Urothelium cell line (cell line): ENCODE measurements at regions not wholly inside any gene's neighbourhood (a gene's known extent, or its start where the extent isn't known, plus 50 kb on each side); places are given as distances from the start of the nearest gene placed in this dataset.

Experiments
- DNase-seq: peaks from one replicate; pipeline ENCODE4 v3.0.0; 2011; ENCODE audit warnings: low spot score, mixed read lengths
- FAIRE-seq: peaks from 2 replicates; lab custom pipeline; 2011; peaks lifted over from hg19 to GRCh38; lab: Jason Lieb, UNC

DNA sequence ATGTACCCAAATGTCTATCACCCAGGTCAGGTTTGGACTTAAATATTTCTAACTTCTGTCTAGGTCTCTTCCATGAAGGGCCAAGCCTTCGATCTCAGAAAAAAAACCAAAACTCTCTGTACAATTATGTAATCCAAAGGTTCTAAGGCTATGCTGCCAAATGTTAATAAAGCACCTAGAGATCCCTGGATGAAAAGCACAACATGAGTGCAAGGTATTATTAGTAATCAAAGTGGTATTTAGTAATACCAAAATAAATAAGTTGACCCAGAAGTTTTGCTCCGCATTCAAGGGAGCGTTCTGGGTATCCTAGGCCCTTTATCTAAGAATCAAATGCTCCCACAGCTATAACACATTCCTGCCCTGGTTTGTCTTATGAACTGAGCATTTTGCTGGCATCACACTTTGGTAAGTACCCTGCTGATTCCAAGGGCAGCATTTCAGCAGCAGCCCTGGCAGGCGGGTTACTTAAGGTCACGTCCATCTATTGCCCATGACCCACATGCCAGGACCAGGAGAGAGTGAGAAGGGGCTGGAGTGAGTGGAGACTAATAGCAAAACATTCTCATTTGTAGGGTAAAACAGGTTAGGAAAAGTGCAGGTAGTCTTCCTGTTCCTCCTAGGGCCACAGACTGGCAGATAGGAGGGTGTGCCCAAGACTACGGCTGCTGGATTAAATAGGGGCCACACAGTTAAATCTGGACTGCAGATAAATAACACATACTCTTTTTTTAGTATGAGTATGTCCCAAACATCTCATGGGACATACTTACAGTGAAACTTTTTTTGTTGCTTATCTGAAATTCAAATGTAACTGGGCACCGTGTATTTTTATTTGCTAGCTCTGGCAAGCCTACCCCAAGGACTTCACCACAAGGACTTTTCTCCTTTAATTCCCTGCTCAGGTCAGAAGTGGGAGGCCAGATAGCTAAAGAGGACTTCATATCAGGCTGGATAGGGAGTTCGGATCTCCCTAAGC lies 76.0 kb upstream of the SNRK start:
- DNase-seq, result no peak
- FAIRE-seq, result no peak

DNA sequence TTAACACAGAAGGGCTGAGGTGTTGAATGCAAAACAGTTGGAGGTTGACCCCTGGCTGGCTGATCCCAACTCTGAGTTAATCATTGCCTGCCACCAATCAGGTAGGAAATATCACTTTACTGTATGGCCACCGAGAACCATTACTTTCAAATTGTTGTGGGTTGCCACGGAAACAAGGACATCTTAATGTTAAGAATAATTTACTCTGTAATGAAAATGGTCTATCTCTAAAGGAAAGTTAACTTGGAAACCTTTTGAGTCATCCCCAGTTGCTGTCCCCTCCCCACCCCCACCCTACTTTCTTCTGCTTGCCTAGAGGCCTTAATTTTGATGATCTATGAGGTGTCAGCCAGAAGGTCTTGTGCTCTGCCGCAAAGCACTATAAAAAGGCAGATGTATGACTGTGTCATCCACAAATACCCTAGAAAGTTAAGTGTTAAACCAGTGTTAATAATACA lies 78.7 kb upstream of the SNRK start:
- FAIRE-seq, result no peak

DNA sequence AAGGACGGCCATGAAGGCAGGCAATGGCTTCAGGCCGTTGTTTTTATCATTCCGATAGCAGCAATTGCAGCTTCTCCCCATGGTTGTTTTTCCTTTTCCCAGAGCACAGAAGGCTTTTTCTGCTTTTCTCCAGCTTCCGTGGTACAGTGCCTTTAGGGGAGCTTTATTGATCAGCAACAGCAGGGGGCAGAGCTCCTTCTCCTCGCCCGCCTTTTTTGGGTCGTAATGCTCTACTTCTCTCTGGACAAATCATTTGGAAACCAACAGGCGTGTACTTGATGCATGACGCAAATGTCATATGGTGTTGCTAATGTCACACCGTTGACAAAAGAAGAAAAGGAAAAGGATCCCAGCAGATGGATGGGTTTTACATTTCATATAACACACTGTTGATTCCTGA lies 79.7 kb upstream of the SNRK start:
- DNase-seq (no peak), FAIRE-seq (no peak)

More for the DNA sequence above, 78.7 kb upstream of the SNRK start:
- no peak for DNase-seq

DNA sequence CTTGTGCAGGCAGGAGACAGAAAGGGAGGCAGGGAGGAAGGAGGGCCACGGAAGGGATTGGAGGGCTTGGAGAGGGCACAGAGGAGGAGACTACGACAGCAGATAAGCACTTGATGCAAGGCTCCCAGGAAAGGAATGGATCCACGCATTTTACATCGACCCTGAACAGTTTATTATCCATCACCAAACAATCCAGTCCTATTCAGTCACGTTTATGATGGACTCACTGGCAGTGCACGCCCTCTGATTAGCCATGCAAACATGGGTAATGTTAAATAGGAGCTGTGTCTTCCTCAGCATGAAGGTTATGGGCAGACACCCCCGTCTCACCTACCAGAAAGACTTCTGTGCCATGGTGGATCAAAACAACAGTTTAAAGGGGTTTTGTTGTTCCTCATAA lies 80.2 kb upstream of the SNRK start:
- DNase-seq (no peak), FAIRE-seq (no peak)

DNA sequence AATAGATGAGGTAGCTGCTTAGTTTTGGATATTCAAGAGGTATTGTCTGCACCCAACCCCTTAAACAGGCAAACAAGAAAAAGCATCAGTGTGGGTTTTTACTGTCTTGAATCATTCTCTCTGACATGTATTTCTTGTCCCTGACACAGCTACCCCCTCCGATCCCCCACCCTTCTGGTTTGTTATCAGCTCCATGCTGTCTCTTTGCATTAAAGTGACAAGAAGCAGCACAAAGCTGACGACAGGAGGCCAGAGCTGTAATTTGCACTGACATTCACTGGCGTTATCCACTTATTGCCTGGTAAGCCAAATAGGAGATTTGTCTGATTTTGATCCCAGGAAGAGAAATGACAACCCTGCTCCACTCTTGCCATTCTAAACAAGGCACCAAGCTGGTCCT lies 83.3 kb upstream of the SNRK start:
- DNase-seq, result no peak
- FAIRE-seq, result no peak

DNA sequence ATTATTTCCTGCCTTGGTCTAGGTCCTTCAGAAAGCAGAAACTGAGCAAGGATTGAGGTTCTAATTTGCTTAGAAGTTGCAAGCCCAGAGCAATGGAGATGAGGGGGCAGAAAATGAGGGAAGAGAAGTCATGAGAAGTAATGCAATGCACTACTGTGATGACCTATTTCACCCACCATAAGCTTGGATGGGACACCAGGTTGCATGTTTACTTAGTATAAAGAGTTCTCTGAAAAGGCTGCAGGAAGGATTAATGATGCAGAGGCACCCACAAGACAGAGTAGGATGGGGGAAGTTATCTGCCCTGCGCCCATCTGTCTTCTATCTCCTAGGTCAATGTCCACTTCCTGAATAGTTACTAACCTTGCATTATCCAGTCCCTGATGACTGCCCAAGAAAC lies 84.8 kb upstream of the SNRK start:
- DNase-seq, result no peak
- no peak for FAIRE-seq

DNA sequence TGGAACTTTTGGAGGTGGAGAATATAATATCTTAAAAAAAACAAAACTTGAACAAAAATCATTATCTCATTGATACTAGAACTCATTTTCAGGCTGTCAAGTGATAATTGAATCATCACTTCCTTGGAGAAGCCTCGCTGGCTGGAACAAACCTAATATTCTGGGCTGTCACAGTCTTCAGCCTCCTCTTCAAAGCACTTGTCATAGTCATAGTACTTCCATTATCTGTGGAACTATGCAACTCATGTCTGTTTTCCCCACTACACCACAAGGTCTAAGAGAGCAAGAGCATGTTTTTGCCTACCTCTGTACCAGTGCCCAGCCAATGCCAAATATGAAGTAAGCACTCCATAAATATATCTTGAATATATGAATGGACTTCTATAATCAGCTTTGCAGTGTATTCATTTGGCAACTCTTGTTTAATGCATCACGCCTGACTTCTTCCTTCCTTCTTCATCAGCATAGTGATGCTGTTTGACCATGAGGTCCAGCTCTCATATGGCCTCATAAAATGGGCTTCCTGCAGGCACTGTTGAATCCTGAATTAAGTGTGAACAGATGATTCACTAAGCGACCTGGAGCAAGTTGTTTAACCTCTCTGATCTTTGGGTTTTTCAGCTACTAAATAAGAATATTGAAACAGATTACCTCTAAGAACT lies 86.6 kb upstream of the SNRK start:
- no peak for DNase-seq
- FAIRE-seq, result no peak

DNA sequence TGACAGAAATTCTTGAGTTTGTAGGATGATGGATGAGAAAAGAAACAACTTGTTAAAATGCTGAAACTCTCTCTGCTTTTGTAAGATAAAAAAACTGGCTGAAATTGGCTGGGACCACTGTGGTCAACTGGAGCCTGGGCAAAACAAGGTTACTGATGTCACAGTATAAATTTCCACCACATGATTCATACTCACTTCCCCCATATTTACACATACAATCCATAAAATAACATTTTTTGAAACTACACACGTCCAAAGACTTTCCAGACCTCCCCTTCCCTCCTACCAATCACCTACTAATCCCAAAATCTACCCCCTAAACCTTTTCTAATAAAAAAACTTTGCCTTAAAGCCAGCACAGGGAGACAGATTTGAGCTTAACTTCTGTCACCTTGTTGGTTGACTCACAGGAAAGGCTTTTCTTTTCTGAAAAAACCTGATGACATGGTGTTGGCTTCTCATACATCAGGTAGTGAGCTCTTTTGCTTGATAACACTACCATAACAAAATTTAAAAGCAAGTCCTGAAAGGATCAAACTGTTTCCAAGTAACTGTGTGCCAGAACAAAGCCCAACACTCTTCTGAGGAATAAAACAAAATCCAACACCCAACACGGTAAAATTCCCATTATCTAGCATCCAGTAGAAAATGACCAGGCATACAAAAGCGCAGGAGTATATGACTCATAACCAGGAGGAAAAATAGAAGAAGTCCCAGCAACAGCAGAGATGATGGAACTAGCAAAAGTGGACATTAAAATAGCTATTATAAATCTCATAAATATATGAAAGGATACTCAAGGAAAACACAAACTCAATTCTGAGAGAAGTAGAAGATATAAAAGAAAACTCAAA lies 87.3 kb upstream of the SNRK start:
- no peak for FAIRE-seq
- no peak for DNase-seq

DNA sequence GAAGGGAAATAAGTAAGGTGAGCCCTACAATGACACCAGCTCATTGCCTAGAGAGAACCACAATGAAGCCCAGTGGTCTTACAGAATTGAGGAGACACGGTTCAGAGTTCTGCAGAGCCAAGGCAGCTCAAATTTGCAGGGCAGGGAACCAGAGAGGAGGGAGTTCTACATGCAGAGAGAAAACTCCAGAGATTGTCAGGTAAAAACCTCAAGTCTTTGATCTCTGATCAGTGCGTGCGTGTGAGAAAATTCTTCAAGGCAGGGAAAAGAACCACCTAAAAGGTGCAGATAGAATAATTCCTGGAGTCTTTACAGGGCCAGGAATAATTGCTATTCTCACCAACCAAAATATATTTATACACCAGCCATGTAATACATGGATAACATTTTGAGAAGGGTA lies 88.0 kb upstream of the SNRK start:
- DNase-seq (no peak), FAIRE-seq (no peak)

DNA sequence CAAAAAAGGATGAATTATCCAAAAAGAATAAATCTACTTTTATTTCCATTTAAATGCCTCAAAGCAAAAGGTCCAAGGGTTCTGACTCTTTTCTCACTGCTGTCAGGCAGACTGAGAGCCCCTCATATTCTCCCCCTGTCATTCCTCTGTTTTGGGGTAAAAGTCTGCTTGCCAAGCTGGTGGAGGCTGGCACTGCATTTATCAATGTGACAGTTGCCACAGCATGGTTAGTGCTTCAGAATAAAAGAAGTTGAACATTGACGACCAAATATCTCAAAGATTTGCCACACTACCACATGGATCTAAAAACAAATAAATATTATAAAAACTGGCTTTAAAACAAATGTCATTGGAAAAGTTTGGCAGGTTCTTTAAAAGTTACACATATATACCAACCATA lies 89.2 kb upstream of the SNRK start:
- DNase-seq (no peak), FAIRE-seq (no peak)

DNA sequence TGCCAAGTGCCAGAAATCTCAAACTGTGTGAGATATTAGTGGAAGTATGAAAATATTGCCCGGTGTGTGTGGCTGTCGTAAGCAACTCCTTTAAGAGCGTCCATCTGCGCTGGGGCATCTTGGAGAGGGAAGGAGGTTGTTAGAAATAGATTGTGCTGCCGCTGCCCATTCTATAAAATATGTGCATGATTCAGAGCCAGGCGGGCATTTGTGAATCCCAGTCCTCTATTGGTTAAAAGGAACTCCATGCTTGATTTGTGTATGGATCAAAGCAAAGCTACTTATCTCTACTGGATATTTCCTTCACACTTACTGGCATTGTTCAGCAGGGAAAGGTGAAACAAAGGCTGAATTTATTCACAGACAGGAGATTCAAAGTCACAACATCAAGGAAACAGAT lies 89.6 kb upstream of the SNRK start:
- DNase-seq, result no peak
- no peak for FAIRE-seq

DNA sequence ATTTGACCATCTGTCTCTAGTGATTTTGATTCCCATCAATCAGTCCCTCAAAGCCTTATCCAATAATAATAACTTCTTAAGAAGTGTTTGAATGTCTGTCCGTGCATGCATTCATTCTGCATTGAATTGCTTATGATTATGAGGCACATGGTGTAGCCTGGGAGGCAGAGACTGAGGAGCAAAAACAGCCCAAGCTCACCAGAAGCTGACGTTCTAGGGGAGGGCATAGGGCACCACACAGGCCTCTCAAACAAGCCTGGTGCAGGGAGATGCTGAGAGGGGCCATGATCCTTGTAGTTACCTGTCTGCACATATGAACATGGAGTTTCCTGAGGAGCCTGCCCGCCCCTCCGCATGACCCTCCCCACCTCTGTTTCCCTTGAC lies 89.2 kb upstream of the POMGNT2 start:
- no peak for FAIRE-seq

DNA sequence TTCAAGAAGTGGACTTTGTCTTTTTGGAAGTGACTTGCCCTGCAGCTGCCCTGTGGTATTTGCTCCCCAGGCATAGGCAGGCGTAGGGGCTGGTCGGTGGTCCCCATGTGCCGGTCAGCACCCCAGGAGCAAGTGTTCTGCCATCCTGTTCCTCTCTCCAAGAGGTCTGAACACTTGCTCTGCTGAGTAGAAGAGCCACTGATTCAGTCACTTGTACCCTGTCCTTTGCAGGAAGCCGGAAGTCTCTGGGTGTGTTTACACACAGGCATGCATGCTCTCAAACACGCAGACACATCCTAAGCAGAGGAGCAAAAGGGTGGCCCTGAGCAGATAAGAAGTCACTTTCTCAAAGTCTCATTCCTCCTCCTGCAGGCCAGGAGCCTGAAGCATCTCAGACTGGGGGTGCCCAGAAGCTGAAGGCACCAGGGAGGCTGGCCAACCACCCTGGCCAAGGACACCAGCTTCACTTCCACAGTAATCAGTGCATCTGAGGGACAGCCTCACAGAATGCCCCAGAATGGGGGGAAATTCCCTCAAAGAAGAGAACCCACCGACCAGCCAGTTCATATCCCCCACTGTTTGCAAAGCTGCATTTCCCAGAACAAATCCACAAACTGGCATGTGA lies 88.7 kb upstream of the POMGNT2 start:
- DNase-seq, result no peak
- FAIRE-seq, result no peak

More for the DNA sequence above, 89.2 kb upstream of the POMGNT2 start:
- DNase-seq, result no peak

DNA sequence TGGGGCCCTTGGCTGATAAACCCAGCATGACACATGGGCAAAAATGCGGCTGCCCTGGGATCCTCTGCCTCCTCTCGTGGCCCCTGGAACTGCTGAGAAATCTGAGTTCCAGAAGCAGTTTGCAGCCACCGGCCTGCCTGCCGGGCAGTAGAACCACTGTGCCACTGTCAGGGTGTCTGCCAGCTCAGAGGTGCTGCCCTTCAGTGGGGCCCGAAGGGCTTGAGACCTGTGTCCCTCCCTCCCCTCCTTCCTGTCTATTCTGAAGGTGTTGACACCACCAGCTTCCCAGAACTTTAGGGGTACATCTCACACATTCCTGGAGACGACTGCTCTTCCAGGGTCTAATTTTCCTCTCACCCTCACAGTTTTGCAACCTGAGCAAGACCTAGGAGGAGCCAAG lies 88.2 kb upstream of the POMGNT2 start:
- no peak for FAIRE-seq
- DNase-seq, result no peak

DNA sequence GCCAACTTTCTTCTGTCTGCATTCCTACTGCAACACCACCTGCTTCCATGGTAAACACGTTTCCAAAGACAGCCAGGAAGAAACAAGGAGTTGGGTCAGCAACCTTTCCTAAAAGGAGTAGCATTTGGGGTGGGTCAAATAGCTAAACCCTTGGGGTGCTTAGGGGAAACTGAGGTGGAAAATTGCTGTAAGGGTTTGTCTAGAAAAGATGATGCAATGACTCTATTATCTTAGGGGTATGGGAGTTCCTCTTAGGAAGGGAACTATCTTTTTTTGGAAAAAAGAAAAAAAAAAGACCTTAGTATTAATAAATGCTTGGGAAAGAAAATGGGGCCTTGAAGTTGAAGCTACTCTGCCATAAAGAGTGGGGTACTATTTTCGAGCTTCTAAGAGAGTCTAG lies 86.1 kb upstream of the POMGNT2 start:
- FAIRE-seq (no peak), DNase-seq (no peak)

DNA sequence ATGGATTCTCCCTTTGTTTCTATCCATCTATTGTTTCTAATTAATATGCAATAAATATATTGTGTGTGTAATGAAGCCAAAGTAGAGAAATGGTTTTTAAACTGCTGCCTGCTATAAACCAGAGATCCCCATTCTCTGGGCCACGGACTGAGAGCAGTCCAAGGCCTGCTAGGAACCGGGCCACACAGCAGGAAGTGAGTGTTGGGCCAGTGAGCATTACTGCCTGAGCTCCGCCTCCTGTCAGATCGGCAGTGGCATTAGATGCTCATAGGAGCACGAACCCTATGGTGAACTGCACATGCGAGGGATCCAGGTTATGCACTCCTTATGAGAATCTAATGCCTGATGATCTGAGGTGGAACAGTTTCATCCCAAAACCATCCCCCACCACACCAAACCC lies 85.2 kb upstream of the POMGNT2 start:
- DNase-seq (no peak), FAIRE-seq (no peak)

DNA sequence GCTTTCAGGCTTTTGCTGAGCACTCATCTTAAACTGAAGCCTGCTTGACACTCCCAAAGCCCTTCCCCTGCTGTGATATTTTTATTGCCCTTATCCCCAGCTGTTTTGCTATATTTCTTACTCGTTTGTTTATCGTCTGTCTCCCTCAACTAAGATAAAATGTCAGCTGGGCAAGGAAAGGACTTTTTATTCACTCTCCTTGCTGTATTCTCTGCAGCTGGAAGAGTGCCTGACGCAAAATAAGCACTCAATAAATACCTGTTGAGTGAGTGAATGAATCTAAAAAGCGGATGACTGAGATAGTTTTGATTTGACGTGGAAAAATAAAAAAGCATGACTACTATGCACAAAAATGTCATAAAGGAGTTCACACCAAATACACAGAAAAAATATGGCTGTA lies 84.8 kb upstream of the POMGNT2 start:
- DNase-seq (no peak), FAIRE-seq (no peak)

DNA sequence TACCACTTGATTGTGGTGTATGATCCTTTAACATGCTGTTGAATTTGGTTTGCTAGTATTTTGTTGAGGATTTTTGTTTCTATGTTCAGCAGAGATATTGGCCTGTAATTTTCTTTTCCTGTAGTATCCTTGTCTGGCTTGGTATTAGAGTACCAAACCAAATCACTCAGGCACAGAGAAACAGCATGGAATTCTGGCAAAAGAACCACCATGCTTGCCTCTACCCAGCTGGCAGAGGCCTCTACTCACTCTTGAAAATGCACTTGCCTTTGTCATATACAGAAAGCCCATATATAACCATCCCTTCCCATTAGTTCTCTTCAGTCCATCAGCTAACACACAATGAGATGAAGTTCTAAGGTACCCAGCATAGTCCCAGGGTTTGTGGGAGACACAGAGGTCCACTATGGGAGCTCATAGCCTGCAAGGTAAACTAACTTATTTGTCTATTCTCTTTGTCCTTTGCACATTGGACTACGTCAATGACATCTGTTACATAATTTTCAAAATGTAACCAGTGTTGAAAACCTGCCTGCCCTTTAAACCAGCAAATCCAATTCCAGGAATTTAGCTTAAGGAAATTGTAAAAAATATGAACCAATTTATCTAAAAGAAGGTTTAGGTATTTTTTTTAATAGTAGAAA lies 82.1 kb upstream of the POMGNT2 start:
- DNase-seq (no peak), FAIRE-seq (no peak)

DNA sequence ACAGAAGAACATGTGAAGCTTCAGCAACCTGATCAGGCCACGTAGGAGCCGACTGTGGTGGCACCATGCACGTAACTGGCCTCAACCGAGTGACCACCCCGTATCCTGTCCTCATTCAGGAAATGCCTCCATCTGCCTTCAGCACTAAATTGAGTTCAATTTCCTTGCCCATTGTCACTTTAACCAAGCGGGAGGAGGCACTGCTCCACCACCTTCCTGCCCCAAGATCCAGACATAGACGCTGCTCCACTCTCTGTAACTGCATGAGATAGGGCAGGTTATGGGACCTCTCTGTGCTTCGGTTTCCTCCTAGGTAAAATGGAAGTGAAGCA lies 80.1 kb upstream of the POMGNT2 start:
- FAIRE-seq (no peak), DNase-seq (no peak)

DNA sequence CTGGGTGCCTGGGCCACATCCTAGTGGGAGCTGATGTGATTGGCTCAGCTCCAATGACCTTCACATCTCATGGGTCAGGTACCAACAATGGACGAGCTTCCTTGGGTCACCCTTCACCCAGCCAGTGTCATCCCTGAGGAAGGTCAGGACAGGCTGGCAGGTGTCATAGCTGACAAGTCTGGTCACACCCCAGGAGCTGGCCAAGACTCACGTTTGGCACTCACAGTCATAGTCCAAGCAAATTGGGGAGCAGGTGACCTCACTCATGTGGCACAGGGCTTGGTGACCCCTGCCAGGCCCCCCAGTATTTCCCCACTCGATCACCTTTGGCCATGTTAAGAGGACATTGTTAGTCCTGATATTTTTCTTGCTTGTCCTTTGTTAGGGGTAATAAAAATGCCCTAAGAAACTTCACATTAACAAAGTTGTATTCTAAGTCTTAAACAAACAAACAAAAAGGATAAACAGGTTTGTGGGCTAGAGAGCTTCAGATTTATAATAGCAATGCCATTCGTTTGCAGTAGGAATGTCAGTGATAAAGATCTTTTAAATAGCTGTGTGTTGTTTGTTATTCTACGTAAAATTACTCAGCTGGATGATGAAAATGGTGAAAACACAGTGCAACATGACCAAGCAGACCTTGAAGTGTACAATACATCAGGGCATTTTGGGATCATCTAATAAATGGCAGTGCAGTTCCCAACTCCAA lies 79.5 kb upstream of the POMGNT2 start:
- no peak for FAIRE-seq

More for the DNA sequence above, 79.5 kb upstream of the POMGNT2 start:
- no peak for DNase-seq
